HG02798 (cell line): ENCODE measurements at regions not wholly inside any gene's neighbourhood (a gene's known extent, or its start where the extent isn't known, plus 50 kb on each side); places are given as distances from the start of the nearest gene placed in this dataset.

Experiments used
- ATAC-seq: cut with Tn5 transposase; IDR thresholded peaks from one replicate; pipeline ENCODE4 v1.9.1; 2021; ENCODE audit warnings: mild to moderate bottlenecking; ENCODE audit not compliant: unreplicated experiment, poor library complexity

DNA sequence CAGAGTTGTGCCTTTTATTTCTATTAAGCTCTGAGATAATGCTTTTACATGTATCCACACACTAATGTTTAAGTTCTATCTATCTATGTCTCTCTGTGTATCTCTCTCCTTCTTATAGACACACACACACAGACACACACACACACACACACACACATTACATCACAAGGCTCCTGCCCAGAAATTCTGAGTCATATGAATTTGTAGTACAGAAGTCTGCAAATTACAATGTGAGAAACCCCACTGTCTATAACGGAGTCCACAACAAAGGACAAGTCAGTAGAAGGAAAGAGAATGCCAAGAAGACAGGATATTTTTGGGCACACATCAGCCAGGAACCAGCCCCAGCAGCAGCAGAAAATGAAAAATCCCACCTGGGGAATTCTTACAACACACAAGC lies 142.4 kb downstream of the EN1 start:
- ATAC-seq: no peak

DNA sequence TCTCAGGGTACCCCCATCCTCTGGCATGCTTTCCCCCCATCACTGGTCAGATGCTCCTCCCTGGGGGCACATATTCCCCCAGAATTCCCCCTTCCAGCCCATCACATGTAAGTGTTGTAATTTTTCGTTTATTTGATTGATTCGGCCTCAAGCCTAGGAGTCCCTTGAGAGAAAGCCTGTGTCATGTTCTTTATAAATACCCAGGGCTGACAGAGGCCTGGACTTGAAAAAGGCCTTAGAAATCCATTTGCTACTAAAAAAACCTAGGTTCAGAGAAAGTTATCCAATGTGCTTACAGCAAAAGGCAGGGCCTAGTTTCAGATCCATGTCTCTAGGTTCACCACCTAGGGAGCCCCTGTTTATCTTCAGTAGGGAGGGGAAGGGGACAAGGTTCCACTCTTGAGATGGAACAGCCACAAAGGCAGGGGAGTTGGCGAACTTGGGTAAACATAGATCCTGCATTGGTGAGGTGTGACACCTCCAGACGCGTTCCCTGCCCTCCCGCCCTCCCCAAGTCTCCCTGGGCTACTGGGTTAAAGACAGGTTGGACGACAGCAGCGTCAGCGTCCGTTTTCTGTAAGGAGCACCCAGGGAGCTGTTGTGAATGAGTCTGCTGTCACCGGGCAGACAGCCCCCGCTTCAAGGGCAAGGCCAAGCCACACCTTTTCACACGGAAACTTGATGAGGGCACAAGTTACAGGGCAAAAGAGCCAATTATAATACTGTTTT lies 147.8 kb downstream of the EN1 start:
- ATAC-seq: no peak

DNA sequence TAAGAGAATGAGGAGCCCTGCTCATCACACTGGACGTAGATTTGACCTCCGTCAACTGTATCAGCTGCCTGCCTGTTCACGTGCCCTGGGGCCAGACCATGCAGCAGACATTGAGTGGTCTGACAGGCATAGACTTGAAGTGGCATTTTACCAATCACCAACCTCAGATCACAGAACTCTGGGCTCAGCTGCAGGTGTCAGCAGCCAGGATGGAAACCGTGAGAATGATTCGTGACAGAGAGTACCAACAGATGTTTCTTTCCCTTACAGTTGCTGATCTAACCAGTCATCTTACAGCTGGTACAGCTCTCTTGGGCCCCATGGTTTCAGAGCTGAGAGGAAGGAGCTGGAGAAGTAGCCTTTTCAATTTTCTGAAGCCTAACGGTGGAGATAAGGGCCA lies 148.9 kb downstream of the EN1 start:
- no peak for ATAC-seq

DNA sequence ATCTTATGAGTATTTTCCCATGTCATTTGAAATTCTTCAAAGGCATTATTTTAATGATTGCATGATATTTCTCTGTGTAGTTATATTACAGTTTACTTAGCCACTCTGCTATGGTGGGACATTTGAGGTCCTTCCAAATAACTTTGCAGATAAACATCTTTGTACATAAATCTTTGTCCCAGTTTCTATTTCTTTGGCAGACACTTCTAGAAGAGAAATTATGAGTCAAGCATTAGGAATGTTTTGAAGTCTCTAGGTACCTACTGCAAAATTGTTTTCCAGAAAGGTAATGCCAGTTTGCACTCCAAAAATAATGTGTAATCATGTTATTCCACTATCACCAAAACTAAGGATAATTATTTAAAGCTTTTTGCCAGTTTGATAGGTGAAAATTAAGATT lies 149.7 kb downstream of the EN1 start:
- no peak for ATAC-seq

DNA sequence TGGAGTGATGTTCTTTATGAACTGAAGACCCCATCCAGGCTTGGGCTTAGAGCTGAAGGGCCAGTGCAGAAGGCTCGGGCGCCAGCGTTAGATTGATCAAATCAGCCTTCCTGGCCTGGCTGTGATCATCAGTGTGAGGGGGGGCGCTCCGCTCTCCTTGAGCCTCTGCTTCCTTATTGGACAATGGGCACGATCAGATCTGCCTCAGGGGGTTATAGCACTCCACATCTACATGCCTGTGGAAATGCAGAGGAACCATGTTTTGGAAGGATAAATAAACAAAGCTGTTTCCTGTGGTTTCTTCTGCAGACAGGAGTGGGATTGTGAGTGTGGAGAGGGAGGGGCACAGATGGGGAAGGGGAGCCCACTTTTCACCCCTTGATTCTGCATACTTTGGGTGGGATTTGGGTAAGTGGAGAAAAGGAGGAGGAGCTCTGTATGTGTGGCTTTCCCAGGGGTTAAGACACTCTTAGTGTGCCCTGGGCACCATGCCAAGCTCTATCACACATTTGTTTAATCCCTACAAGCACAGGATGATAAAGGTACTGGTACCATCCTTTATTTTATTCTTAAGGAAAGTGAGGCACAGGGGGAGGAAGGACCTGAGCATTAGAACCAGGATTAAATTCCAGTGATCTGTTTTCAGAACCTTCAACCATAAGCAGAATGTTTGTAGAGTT lies 150.5 kb downstream of the EN1 start:
- no peak for ATAC-seq

DNA sequence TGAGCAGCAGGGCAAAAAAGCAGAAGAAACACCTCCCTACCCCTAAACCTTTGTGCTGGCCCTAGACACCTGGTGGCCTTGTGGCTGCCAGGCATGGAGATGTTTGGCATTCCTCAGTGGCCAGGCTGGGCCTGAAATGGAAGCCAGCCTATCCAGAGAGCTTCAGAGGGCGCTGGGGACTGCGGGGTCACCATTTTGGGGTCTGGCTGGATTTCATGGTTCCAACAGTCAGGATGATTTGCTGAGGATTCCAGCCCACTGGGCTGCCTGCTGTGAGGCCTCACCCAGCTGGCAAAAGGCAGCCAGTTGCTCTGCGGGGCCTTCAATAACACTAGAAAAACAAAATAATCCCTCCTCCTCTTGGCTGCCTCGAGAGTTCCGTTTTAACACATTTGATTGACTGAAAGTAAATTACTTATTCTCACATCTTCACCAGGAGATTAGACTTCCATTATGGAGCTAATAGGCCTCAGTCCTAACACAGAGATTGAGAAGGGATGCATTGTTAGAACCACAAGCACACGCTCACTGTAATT lies 154.1 kb downstream of the EN1 start:
- no peak for ATAC-seq

DNA sequence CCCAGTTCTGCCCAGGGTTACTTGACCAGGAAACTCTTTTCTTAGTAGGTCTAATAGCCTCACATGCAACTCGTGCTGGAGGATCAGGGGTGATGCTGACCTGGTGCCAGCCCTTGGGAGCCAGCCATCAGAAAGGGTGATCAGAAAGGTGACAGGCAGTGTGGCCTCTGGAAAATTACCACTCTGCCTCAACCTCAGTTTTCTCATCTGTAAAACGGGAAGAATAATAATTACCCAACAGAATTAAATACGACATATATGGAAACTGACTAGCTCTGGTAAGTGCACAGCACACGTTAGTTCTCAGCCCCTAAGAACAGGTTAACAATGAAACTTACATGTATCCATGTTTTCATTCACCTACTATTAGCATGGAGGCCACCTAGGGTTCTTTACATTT lies 157.6 kb downstream of the EN1 start:
- ATAC-seq: no peak

DNA sequence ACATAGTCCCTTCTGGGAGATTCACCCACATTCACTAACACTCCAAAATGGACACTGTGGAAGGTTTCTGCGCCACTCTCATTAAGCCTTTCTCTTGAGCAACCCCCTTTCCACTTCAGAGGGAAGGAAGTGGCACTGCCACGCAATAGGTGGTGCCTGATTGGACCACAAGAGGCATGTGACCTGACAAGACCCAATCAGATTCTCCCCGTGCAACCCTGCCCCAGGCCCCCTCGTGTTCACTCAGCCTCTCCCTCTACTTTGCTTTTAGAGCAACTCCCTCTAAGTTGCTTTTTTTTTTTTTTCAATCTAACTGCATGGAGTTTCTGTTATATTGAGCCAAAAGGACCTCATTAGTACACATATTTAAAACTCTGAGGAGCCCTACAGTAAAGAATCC lies 158.0 kb downstream of the EN1 start:
- no peak for ATAC-seq

DNA sequence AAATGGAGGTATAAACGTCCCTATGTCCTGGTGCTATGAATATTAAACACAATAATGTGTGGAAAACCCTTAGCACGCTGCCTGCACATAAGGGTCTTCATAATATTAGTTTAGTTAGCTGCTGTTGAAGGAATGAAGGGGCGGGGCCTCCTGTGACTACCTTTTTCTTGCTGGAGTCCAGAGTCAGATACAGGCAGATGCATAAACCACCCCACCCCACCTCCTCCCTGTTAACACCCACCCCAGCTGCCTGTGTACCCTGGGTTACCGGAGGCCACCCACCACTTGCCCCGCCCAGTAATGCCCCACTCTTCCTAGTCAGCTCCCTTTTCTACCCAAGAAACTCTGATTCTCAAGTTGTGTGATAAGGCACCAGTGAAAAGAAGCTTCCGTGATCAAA lies 158.4 kb downstream of the EN1 start:
- ATAC-seq: no peak

DNA sequence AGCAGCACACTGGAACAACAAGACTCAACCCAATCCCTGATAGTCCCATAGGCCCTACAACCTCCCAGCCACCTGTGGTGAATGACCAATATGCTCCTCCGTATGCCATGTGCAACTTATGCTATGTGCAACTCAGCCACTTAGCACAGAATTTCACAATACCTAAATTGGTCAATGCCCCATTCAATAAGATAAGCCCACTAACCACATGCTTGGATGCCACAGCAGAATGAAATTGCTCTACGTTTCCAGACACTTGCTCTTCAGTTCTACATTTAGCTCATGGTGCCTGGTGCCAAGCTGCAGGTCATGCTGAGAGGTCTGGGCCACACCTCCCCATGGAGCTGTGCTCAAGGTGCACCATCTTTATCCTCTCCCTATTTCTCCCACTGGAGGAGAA lies 159.8 kb downstream of the EN1 start:
- ATAC-seq: no peak

DNA sequence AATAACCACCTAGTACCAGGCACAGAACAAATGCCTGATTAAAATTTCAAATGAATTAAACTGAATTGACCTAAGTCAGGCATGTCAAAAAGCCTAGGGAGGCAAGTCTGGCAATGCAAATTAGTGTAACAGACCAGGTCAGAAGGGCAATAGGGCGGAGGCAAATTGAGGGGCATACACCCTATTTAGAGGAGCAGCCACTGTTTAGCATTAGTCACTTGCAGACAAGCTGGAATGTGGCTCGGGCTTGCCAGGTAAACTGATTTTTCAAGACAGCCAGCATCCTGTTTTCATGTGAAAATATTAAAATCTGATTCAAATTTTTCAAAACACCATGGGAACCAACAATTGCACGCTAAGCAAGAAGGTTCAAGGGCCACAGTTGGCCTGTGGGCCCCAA lies 160.3 kb downstream of the EN1 start:
- ATAC-seq: no peak

DNA sequence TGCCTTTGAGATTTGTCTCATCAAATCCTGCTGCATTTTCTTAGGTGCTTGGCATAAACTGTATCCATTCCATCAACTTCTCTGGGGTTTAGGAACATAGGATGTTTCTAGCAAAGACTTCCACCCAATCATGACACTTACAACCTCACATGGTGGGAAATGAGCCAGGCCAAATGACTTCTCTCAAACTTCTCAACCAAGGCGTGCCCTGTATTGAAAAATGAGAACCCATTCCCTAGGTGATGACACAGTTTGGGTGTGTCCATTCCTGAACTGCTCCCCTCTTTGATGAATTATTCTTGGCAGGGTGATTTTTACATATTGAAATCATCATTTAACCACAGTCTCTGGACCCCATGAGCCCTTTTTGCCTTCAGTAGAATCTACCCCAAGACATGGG lies 161.1 kb downstream of the EN1 start:
- no peak for ATAC-seq

DNA sequence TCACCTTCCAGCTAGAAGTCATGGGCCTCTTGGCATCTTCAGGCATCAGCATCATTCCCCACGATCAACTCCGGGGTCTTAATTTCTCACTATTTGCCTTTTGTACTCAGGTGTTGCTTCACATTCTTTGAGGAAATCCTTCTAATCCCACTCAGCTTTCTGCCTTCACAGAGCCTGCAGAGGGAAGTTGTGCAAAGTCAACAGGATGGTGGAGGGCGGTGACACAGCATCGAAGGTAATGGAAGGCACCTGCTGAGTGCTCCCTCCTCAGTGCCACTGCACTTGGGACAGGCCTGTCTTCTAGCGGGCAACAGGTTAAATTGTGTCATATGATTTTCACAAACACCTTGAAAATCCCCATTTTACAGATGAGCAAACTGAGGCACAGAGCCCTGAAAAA lies 164.0 kb downstream of the EN1 start:
- no peak for ATAC-seq

DNA sequence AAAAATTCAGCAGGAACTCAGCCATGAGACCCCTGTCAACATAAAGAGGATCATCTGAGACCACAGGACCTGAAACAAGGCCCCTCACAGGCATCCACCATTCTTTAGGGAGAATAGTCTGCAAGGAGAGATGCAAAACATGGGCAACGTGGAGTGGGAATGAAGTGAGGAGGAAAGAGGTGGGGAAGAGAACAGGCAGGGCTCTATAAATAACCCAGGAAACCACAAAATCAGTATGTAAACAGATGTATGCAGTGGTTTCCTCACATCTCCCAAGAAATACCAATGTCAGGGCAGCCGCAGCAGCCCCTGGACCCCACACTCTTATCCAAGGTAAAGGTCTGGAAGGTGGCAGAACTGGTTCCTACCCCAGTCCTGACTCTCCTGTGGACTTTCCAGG lies 168.5 kb downstream of the EN1 start:
- ATAC-seq: no peak

DNA sequence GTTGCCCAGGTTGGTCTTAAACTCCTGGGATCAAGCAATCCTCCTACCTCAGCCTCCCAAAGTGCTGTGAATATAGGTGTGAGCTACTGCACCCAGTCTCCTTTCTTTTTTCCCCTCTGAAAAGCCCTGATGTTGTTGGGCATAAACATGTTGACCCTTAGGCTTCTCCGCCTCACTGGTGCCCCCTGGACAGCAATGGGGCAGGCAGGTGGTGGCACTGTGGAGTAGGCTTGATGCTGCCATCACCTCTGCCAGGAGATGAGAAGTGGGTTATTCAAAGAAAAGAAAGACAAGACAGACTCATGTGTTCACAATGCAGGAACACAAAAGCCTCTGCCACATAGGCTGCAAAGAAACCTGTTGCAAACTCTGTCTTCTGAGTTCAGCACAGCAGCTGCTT lies 169.9 kb downstream of the EN1 start:
- ATAC-seq: no peak

DNA sequence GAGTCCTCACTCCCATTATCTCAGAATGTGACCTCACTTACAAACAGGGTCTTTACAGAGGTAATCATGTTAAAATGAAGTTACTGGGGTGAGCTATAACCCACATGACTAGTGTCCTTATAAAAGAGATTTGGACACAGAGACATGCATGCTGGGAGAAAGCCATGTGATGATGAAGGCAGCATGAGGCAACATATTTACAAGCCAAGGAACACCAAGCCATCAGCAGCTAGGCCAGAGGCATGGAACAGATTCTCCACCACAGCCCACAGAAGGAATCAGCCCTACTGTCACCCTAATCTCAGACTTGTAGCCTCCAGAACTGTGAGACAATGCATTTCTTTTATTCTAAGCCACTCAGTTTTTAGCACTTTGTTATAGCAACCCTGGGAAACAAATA lies 171.9 kb downstream of the EN1 start:
- no peak for ATAC-seq

DNA sequence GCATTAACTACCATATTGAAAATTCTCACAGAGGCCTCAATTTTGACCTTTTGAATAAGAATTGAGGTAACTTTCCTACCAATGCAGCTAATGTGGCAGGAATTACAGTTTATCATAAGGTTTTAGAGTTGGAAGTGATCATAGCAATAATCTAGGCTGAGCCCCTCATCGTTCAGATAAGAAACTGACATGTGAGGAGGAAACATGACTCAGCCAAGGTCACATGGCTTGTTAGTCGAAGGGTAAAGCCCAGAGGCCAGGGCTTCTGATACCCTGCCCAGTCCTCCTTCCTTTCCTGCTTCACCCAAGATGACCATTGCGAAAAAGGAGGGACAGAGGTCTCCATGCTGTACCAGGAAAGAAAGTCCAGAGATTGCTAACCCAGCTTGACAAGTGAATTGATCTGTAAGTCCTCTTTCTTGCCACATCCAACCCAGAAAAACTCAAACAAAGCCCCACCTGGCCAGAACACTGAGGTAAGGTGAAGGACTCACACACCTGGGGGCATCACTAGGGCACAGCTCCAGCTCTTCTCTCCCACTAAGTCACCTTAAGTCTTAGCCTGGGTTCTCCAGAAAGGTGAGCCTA lies 174.8 kb downstream of the EN1 start:
- ATAC-seq: no peak

DNA sequence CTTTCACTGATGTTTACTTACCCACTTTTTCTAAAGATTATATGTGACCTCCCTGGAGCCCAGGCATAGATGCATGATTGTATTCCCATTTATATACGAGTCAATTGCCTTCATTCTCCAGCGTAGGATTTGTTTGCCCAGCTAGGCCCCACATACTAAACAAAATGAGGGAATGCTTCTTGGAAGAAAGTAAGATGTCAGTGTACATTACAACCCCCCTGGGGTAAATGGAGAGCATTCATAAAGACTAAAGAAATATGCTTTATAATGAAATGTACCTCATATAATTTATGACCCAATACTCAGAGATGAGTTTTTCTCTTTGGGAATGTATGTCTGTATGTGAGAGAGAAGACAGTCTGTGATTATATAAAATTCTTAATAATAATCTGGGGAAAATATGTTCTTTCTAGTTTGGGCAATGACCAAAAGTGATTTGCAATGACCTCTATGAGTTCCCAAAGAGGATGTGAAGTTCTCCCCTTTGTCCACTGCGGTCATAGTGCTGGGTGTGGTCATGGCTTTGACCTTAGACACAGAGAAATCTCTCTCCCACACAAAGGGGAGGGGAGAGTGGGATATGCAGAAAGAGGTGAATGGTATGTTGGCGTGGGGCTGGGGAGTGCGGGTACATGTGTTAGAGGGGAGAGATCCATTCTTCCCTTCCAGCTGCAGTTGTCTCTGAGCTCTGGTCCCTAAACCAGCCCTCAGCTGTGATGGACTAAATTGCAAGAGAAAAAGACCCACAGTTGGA lies 175.6 kb downstream of the EN1 start:
- no peak for ATAC-seq

DNA sequence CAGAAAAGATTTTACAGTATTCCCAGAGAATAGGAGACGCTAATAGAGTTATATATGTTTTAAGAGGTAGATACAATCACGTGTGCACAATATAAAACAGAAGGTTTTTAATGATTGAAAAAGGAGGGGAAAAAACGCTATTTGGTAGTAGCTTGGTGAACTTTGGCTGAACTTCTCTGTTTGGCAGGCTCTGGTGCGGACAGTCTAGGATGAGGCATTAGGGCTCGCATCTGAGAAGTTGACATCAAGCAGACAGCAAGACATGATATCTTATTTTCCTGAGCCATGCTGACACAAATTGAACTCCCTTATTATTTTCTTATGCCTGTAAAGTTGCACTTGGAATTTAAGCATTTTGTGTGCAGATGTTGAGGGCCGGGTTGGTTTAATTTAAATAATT lies 176.6 kb downstream of the EN1 start:
- ATAC-seq: no peak

DNA sequence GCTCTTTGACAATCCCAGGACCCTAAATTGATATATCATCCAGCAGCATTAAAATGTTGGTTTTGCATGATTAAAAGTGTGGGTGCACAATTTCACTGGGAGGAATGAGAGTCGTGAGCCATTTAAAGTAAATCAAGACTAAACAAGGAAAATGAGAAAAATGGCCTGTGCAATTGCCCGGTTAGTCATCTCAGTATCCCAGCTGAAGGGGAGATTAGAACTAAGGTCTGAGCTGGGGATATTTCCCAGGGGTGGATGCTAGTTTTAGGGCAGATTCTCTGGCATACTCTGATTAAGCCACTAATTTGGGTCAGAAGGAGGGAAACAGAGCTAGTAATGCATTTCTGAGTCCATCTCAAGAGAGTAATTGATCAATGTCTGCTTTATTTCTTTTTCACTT lies 177.2 kb downstream of the EN1 start:
- no peak for ATAC-seq

DNA sequence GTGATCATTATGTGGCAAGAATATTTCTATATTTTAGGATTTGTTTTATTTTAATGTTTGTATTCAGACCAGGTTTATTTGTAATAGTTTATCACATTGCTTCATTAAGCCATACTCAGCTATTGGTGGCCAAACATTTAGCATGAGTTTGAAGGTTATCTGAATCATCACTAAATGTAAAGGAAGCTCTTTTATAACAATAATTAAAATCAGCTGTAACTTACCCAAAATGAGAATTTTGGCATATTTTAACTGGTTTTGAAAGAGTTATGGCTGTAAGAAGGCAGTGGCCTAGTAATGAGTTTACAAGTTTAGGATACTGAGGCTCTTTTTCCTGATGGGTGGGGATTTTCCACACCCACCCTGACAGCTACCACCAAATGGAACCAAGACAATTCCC lies 177.8 kb downstream of the EN1 start:
- ATAC-seq: no peak
